ENCODE measurements at regions not wholly inside any gene's neighbourhood (a gene's known extent, or its start where the extent isn't known, plus 50 kb on each side); places are given as distances from the start of the nearest gene placed in this dataset.

DNA sequence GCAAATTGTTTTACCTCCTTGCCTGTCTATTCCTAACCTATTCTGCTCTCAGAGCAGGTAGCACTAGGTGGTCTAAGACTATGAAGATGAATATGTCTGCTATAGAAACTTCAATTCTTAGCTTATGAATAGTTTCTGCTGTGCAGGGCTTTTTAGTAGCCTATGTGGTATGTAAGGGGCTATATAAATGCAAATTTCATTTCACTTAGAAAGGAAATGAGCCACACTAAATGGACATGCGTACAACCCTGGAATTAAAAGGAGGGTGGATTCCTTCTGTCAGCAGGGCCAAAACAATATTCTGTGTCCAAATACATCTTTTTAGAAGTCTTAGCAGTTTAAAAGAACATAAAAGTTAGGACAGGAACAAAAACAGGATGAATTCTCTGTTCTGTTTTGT is 163.9 kb upstream of the GEMIN8 start:
- TF ChIP-seq, protein P1, sequence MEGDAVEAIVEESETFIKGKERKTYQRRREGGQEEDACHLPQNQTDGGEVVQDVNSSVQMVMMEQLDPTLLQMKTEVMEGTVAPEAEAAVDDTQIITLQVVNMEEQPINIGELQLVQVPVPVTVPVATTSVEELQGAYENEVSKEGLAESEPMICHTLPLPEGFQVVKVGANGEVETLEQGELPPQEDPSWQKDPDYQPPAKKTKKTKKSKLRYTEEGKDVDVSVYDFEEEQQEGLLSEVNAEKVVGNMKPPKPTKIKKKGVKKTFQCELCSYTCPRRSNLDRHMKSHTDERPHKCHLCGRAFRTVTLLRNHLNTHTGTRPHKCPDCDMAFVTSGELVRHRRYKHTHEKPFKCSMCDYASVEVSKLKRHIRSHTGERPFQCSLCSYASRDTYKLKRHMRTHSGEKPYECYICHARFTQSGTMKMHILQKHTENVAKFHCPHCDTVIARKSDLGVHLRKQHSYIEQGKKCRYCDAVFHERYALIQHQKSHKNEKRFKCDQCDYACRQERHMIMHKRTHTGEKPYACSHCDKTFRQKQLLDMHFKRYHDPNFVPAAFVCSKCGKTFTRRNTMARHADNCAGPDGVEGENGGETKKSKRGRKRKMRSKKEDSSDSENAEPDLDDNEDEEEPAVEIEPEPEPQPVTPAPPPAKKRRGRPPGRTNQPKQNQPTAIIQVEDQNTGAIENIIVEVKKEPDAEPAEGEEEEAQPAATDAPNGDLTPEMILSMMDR (IDR thresholded peaks at IDR 0.05): no peak
- TF ChIP-seq POLR2A (IDR thresholded peaks at IDR 0.05): no peak

Data from esophagus squamous epithelium (tissue), 4 donors.